ENCODE measurements at regions not wholly inside any gene's neighbourhood (a gene's known extent, or its start where the extent isn't known, plus 50 kb on each side); places are given as distances from the start of the nearest gene placed in this dataset.
"Not testable (repeated sequence)": the region's sequence is repeated elsewhere in the genome, so short reads cannot be mapped to it uniquely, and the experiment has no call there.

GRCh38 chr2:150339282-150339681, 148.2 kb downstream of the RND3 start:
- DNase-seq (ENCODE audit: low spot score, unreplicated experiment), result no peak
- H3K9me3 Mint-ChIP-seq (ENCODE audit: low read depth), result peaks cover 3% of the 10 kb centered on the region
- no peaks in the 10 kb centered on the region for H3K27me3 Mint-ChIP-seq
- H3K27ac Mint-ChIP-seq, result no peak overlapping the region
- peaks cover 18% of the 10 kb centered on the region for H3K4me1 Mint-ChIP-seq (ENCODE audit: low read depth)
- no peak for TF ChIP-seq CTCF (IDR thresholded peaks at IDR 0.05; ENCODE audit: unreplicated experiment)
- H3K36me3 Mint-ChIP-seq (ENCODE audit: insufficient read depth), result peaks cover 2% of the 10 kb centered on the region
- H3K4me3 Mint-ChIP-seq (ENCODE audit: low read depth), result no peak overlapping the region

GRCh38 chr2:150335596-150335995, 151.9 kb downstream of the RND3 start:
- Mint-ChIP-seq H3K4me3 (ENCODE audit: low read depth) (no peak overlapping the region), H3K27ac (no peak overlapping the region), H3K4me1 (ENCODE audit: low read depth) (peaks cover 13% of the 10 kb centered on the region), H3K9me3 (ENCODE audit: low read depth) (peaks cover 3% of the 10 kb centered on the region), H3K27me3 (no peaks in the 10 kb centered on the region), H3K36me3 (ENCODE audit: insufficient read depth) (peaks cover 2% of the 10 kb centered on the region)
- no peak for DNase-seq (ENCODE audit: low spot score, unreplicated experiment)
- no peak for TF ChIP-seq CTCF (IDR thresholded peaks at IDR 0.05; ENCODE audit: unreplicated experiment)

- Mint-ChIP-seq H3K4me1 (ENCODE audit: low read depth) (peaks cover 13% of the 10 kb centered on the region), H3K9me3 (ENCODE audit: low read depth) (peaks cover 4% of the 10 kb centered on the region), H3K4me3 (ENCODE audit: low read depth) (no peak overlapping the region), H3K27ac (no peak overlapping the region), H3K36me3 (ENCODE audit: insufficient read depth) (no peaks in the 10 kb centered on the region), H3K27me3 (no peaks in the 10 kb centered on the region)
- no peak for TF ChIP-seq CTCF (IDR thresholded peaks at IDR 0.05; ENCODE audit: unreplicated experiment)
- DNase-seq (ENCODE audit: low spot score, unreplicated experiment), result no peak
Measured at GRCh38 chr2:150332383-150332782, 155.1 kb downstream of the RND3 start.

- H3K4me1 Mint-ChIP-seq (ENCODE audit: low read depth), result peaks cover 20% of the 10 kb centered on the region
- H3K4me3 Mint-ChIP-seq (ENCODE audit: low read depth), result no peak overlapping the region
- no peak for TF ChIP-seq CTCF (IDR thresholded peaks at IDR 0.05; ENCODE audit: unreplicated experiment)
- H3K36me3 Mint-ChIP-seq (ENCODE audit: insufficient read depth), result no peaks in the 10 kb centered on the region
- H3K9me3 Mint-ChIP-seq (ENCODE audit: low read depth), result peaks cover 4% of the 10 kb centered on the region
- peak overlapping the region; percentile 67 for H3K27ac Mint-ChIP-seq
- H3K27me3 Mint-ChIP-seq, result no peaks in the 10 kb centered on the region
- DNase-seq (ENCODE audit: low spot score, unreplicated experiment), result no peak
Measured at GRCh38 chr2:150327564-150328489, 159.6 kb downstream of the RND3 start.

GRCh38 chr2:150325656-150326314, 161.7 kb downstream of the RND3 start:
- DNase-seq (ENCODE audit: low spot score, unreplicated experiment), result no peak
- H3K4me3 Mint-ChIP-seq (ENCODE audit: low read depth), result no peak overlapping the region
- peaks cover 4% of the 10 kb centered on the region for H3K9me3 Mint-ChIP-seq (ENCODE audit: low read depth)
- no peak overlapping the region for H3K27ac Mint-ChIP-seq
- no peaks in the 10 kb centered on the region for H3K36me3 Mint-ChIP-seq (ENCODE audit: insufficient read depth)
- no peaks in the 10 kb centered on the region for H3K27me3 Mint-ChIP-seq
- H3K4me1 Mint-ChIP-seq (ENCODE audit: low read depth), result peaks cover 28% of the 10 kb centered on the region
- TF ChIP-seq CTCF (IDR thresholded peaks at IDR 0.05; ENCODE audit: unreplicated experiment), result no peak

- not testable (repeated sequence) for H3K9me3 Mint-ChIP-seq (ENCODE audit: low read depth); DNase-seq (ENCODE audit: low spot score, unreplicated experiment); H3K27ac Mint-ChIP-seq; H3K27me3 Mint-ChIP-seq; H3K4me3 Mint-ChIP-seq (ENCODE audit: low read depth); H3K36me3 Mint-ChIP-seq (ENCODE audit: insufficient read depth)
- H3K4me1 Mint-ChIP-seq (ENCODE audit: low read depth), result peaks cover 35% of the 10 kb centered on the region
Measured at GRCh38 chr2:150323071-150323470, 164.4 kb downstream of the RND3 start.
